Mesothelial cell of epicardium (in vitro differentiated cells): ENCODE measurements at regions not wholly inside any gene's neighbourhood (a gene's known extent, or its start where the extent isn't known, plus 50 kb on each side); places are given as distances from the start of the nearest gene placed in this dataset.
"Not testable (repeated sequence)": the region's sequence is repeated elsewhere in the genome, so short reads cannot be mapped to it uniquely, and the experiment has no call there.

Source experiments
- DNase-seq, 2 experiments: peaks; one replicate each; pipeline ENCODE4 v3.0.0; 2021; ENCODE audit warnings: low spot score in 2 of 2; ENCODE audit not compliant: unreplicated experiment in 2 of 2
- H3K27ac Mint-ChIP-seq: 2 replicates; pipeline ENCODE4 v1.8.0; 2021; ENCODE audit warnings: mixed read lengths
- H3K27me3 Mint-ChIP-seq: 2 replicates; pipeline ENCODE4 v1.8.0; 2021; ENCODE audit warnings: low read depth, mixed read lengths
- H3K36me3 Mint-ChIP-seq: 2 replicates; pipeline ENCODE4 v1.8.0; 2021; ENCODE audit warnings: mixed read lengths
- H3K4me1 Mint-ChIP-seq: 2 replicates; pipeline ENCODE4 v1.8.0; 2021; ENCODE audit warnings: mixed read lengths
- H3K4me3 Mint-ChIP-seq: 2 replicates; pipeline ENCODE4 v1.8.0; 2021; ENCODE audit warnings: mild to moderate bottlenecking, moderate library complexity, mixed read lengths
- H3K9me3 Mint-ChIP-seq: 2 replicates; pipeline ENCODE4 v1.8.0; 2021; ENCODE audit warnings: mixed read lengths
- TF ChIP-seq, protein P1 (sequence below): fragments of 200-600 bp; sonication (generic); IDR thresholded peaks from one replicate; pipeline ENCODE4 v1.5.0; 2021; ENCODE audit warnings: antibody characterized with exemption; ENCODE audit not compliant: unreplicated experiment

- H3K4me3 Mint-ChIP-seq, result no peak overlapping the region
- no peaks in the 10 kb centered on the region for H3K36me3 Mint-ChIP-seq
- TF ChIP-seq, protein P1, sequence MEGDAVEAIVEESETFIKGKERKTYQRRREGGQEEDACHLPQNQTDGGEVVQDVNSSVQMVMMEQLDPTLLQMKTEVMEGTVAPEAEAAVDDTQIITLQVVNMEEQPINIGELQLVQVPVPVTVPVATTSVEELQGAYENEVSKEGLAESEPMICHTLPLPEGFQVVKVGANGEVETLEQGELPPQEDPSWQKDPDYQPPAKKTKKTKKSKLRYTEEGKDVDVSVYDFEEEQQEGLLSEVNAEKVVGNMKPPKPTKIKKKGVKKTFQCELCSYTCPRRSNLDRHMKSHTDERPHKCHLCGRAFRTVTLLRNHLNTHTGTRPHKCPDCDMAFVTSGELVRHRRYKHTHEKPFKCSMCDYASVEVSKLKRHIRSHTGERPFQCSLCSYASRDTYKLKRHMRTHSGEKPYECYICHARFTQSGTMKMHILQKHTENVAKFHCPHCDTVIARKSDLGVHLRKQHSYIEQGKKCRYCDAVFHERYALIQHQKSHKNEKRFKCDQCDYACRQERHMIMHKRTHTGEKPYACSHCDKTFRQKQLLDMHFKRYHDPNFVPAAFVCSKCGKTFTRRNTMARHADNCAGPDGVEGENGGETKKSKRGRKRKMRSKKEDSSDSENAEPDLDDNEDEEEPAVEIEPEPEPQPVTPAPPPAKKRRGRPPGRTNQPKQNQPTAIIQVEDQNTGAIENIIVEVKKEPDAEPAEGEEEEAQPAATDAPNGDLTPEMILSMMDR, result no peak
- no peak overlapping the region for H3K27ac Mint-ChIP-seq
- H3K9me3 Mint-ChIP-seq, result no peaks in the 10 kb centered on the region
- H3K4me1 Mint-ChIP-seq, result peaks cover 8% of the 10 kb centered on the region
- no peak for DNase-seq
- H3K27me3 Mint-ChIP-seq, result no peaks in the 10 kb centered on the region
These were observed 94.2 kb downstream of the PRR15 start for GRCh38 chr7:29657856-29658255.

- not testable (repeated sequence) for H3K9me3 Mint-ChIP-seq, H3K36me3 Mint-ChIP-seq, H3K27me3 Mint-ChIP-seq, H3K4me1 Mint-ChIP-seq, H3K4me3 Mint-ChIP-seq, H3K27ac Mint-ChIP-seq, DNase-seq
These were observed 95.6 kb downstream of the PRR15 start for GRCh38 chr7:29659213-29659612.

DNA sequence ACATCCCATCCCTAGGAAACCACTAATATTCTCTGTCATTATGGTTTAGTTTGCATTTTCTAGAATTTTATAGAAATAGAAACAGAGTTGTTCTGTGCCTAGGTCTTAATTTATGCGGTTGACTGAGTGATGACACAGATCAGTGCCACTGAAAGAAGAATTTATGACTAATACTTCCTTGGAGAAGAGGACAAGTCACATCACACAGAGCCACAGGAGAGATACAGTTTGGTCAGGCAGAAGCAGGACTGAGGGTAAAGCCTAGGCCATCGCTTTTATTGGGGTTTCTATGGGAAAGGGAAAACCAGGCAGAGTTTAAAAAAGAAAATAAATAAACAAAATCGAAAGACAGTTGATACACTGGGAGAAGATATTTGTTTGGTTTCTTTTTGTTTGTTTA, 99.3 kb downstream of the PRR15 start:
- peaks cover 12% of the 10 kb centered on the region for H3K9me3 Mint-ChIP-seq
- H3K27me3 Mint-ChIP-seq, H3K4me3 Mint-ChIP-seq, H3K27ac Mint-ChIP-seq, H3K36me3 Mint-ChIP-seq, H3K4me1 Mint-ChIP-seq, DNase-seq: not testable (repeated sequence)

- H3K36me3 Mint-ChIP-seq, H3K27ac Mint-ChIP-seq, H3K4me1 Mint-ChIP-seq, H3K27me3 Mint-ChIP-seq, H3K4me3 Mint-ChIP-seq, DNase-seq: not testable (repeated sequence)
- peaks cover 18% of the 10 kb centered on the region for H3K9me3 Mint-ChIP-seq
These were observed 101.4 kb downstream of the PRR15 start for GRCh38 chr7:29664999-29665398.

- not testable (repeated sequence) for H3K27me3 Mint-ChIP-seq, DNase-seq, H3K36me3 Mint-ChIP-seq, H3K27ac Mint-ChIP-seq, H3K4me3 Mint-ChIP-seq
- H3K9me3 Mint-ChIP-seq, result peaks cover 18% of the 10 kb centered on the region
- H3K4me1 Mint-ChIP-seq, result peaks cover 10% of the 10 kb centered on the region
These were observed 103.5 kb downstream of the PRR15 start for GRCh38 chr7:29667096-29667669.

DNA sequence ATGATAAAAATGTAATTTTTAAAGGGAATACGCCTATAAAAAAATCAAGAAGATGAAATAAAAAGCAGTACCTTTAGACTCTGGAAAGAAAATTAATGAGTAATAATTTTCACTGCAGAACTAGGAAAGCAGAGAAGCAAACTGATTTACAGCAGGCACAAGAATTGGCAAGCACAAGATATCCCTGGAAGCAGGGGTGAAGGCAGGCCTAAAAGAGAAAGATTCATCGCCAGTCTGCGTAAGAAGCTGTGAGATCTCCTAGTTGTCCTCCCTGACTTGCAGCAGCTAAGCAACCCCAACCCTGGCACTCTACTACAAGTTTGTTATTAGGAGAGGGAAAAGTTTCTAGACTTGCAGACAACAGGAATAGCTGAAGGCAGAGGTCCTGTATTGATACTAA, 107.7 kb downstream of the PRR15 start:
- H3K4me3 Mint-ChIP-seq, H3K36me3 Mint-ChIP-seq, DNase-seq, H3K27me3 Mint-ChIP-seq: not testable (repeated sequence)
- peak overlapping the region; percentile 71 for H3K27ac Mint-ChIP-seq
- peaks cover 10% of the 10 kb centered on the region for H3K9me3 Mint-ChIP-seq
- peaks cover 22% of the 10 kb centered on the region for H3K4me1 Mint-ChIP-seq

- peaks cover 10% of the 10 kb centered on the region for H3K36me3 Mint-ChIP-seq
- peaks cover 16% of the 10 kb centered on the region for H3K9me3 Mint-ChIP-seq
- H3K4me1 Mint-ChIP-seq, result peaks cover 22% of the 10 kb centered on the region
- not testable (repeated sequence) for H3K4me3 Mint-ChIP-seq, DNase-seq, H3K27me3 Mint-ChIP-seq, H3K27ac Mint-ChIP-seq
These were observed 110.0 kb downstream of the PRR15 start for GRCh38 chr7:29673635-29674034.

- peak overlapping the region; percentile 89 for H3K27ac Mint-ChIP-seq
- peaks cover 11% of the 10 kb centered on the region for H3K36me3 Mint-ChIP-seq
- not testable (repeated sequence) for H3K4me3 Mint-ChIP-seq, DNase-seq, H3K27me3 Mint-ChIP-seq
- peaks cover 22% of the 10 kb centered on the region for H3K4me1 Mint-ChIP-seq
- H3K9me3 Mint-ChIP-seq, result peaks cover 12% of the 10 kb centered on the region
These were observed 111.0 kb downstream of the PRR15 start for GRCh38 chr7:29674626-29675025.

DNA sequence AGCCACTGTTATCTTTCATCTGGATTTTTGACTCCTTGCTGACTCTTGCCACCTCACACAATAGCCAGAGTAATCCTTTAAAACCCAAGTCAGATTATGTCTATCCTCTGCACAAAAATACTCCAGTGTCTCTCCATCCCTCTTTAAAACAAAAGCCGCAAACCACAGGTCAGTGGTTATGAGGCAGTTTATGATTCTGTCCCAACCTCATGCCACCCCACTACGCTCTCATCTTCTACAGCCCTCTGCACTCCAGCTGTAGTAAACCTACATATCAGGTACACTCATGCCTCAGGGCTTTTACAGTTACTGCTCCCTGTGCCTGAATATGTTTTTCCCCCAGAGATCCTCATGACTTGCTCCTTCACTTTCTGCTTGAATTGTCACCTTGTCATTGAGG, 113.6 kb downstream of the PRR15 start:
- H3K4me1 Mint-ChIP-seq, result peaks cover 25% of the 10 kb centered on the region
- peaks cover 12% of the 10 kb centered on the region for H3K9me3 Mint-ChIP-seq
- H3K27ac Mint-ChIP-seq, DNase-seq, H3K4me3 Mint-ChIP-seq, H3K27me3 Mint-ChIP-seq: not testable (repeated sequence)
- peaks cover 11% of the 10 kb centered on the region for H3K36me3 Mint-ChIP-seq

DNA sequence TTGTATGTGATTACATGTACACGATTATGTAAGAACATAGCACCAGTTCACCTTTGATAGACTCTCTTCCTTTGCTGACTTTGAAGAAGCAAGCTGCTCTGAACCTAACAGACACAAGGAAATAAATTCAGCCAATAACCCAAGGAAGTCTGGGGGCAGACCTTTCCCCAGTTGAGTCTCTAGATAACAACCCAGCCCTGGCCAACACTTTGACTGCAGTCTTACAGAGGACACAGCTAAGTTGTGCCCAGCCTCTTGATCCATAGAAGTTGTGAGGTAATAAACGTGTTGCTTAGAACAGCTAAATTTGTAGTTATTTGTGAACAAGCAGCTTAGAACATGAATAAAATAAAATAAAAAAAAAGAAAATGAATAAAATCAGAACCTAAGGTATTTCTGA, 116.3 kb downstream of the PRR15 start:
- H3K4me1 Mint-ChIP-seq, result peaks cover 19% of the 10 kb centered on the region
- H3K36me3 Mint-ChIP-seq, result peaks cover 11% of the 10 kb centered on the region
- not testable (repeated sequence) for DNase-seq, H3K4me3 Mint-ChIP-seq, H3K27me3 Mint-ChIP-seq, H3K27ac Mint-ChIP-seq
- peaks cover 12% of the 10 kb centered on the region for H3K9me3 Mint-ChIP-seq

DNA sequence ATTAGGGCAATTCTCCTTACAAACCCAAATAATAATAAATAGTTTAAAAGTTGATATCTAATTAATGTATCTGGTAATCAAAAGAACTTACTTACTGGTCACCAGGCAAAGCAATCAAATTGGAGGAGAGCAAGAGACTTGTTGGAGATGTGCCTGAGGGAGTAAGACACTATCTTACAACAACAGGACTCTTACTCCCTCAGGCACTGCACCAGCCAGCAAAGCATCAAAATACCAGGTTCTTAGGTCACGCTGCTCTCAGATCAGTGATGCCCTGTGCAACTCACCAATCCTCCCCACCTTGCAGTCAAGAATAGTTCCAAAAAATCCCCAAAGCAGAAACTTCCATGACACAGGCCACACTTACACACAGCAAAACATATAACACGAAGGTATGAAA, 117.0 kb downstream of the PRR15 start:
- DNase-seq, H3K27me3 Mint-ChIP-seq: not testable (repeated sequence)
- peaks cover 11% of the 10 kb centered on the region for H3K36me3 Mint-ChIP-seq
- peaks cover 12% of the 10 kb centered on the region for H3K9me3 Mint-ChIP-seq
- H3K4me1 Mint-ChIP-seq, result peaks cover 15% of the 10 kb centered on the region
- H3K27ac Mint-ChIP-seq, result peak overlapping the region; percentile 16
- peak overlapping the region; percentile 37 for H3K4me3 Mint-ChIP-seq

GRCh38 chr7:29684151-29684786, 120.6 kb downstream of the PRR15 start:
- Mint-ChIP-seq H3K4me3 (peak overlapping the region; percentile 87), H3K27ac (peak overlapping the region; percentile 90), H3K4me1 (peaks cover 19% of the 10 kb centered on the region)
- H3K27me3 Mint-ChIP-seq, H3K9me3 Mint-ChIP-seq, DNase-seq, H3K36me3 Mint-ChIP-seq: not testable (repeated sequence)
